ENCODE measurements at regions not wholly inside any gene's neighbourhood (a gene's known extent, or its start where the extent isn't known, plus 50 kb on each side); places are given as distances from the start of the nearest gene placed in this dataset.
A peak's percentile ranks its signal among the peaks of the same experiment; 100 is the strongest.
"Not testable (repeated sequence)": the region's sequence is repeated elsewhere in the genome, so short reads cannot be mapped to it uniquely, and the experiment has no call there.

- no peak overlapping the region for H3K4me3 ChIP-seq (ENCODE audit: low read depth, low read length)
- TF ChIP-seq MAX (IDR thresholded peaks at IDR 0.05; ENCODE audit: low read depth, low read length) (no peak), CTCF (IDR thresholded peaks at IDR 0.05; ENCODE audit: low read depth, low read length) (no peak), MYC (IDR thresholded peaks at IDR 0.05; ENCODE audit: low read depth, low read length) (no peak)
- DNase-seq (ENCODE audit: low read depth), result no peak
Observed at GRCh38 chrX:88024022-88024421, 506.4 kb downstream of the KLHL4 start.

GRCh38 chrX:88072339-88073030 is 554.9 kb downstream of the KLHL4 start:
- no peak for DNase-seq (ENCODE audit: low read depth)
- no peak for TF ChIP-seq POLR2A (IDR thresholded peaks at IDR 0.05; ENCODE audit: extremely low read depth, insufficient read length)
- no peak overlapping the region for H3K4me3 ChIP-seq (ENCODE audit: low read depth, low read length)

GRCh38 chrX:88101968-88102367 is 584.4 kb downstream of the KLHL4 start:
- no peak for DNase-seq (ENCODE audit: low read depth)
- no peak for TF ChIP-seq MYC (IDR thresholded peaks at IDR 0.05; ENCODE audit: low read depth, low read length)
- TF ChIP-seq CTCF (IDR thresholded peaks at IDR 0.05; ENCODE audit: low read depth, low read length), result no peak
- TF ChIP-seq MAX (IDR thresholded peaks at IDR 0.05; ENCODE audit: low read depth, low read length), result no peak
- no peak for TF ChIP-seq POLR2A (IDR thresholded peaks at IDR 0.05; ENCODE audit: extremely low read depth, insufficient read length)

GRCh38 chrX:88135735-88136134 is 611.3 kb upstream of the CPXCR1 start:
- no peak for TF ChIP-seq POLR2A (IDR thresholded peaks at IDR 0.05; ENCODE audit: extremely low read depth, insufficient read length)
- H3K4me3 ChIP-seq (ENCODE audit: low read depth, low read length), result no peak overlapping the region
- DNase-seq (ENCODE audit: low read depth), result peak; percentile 7

More at GRCh38 chrX:88101968-88102367, 584.4 kb downstream of the KLHL4 start:
- H3K4me3 ChIP-seq (ENCODE audit: low read depth, low read length), result no peak overlapping the region

GRCh38 chrX:88136328-88136727 is 610.7 kb upstream of the CPXCR1 start:
- TF ChIP-seq MYC (IDR thresholded peaks at IDR 0.05; ENCODE audit: low read depth, low read length), result no peak
- TF ChIP-seq POLR2A (IDR thresholded peaks at IDR 0.05; ENCODE audit: extremely low read depth, insufficient read length), result no peak
- TF ChIP-seq MAX (IDR thresholded peaks at IDR 0.05; ENCODE audit: low read depth, low read length), result no peak
- TF ChIP-seq CTCF (IDR thresholded peaks at IDR 0.05; ENCODE audit: low read depth, low read length), result no peak
- H3K4me3 ChIP-seq (ENCODE audit: low read depth, low read length), result no peak overlapping the region
- no peak for DNase-seq (ENCODE audit: low read depth)

GRCh38 chrX:88146577-88146976 is 600.4 kb upstream of the CPXCR1 start:
- no peak for TF ChIP-seq MYC (IDR thresholded peaks at IDR 0.05; ENCODE audit: low read depth, low read length)
- no peak for TF ChIP-seq CTCF (IDR thresholded peaks at IDR 0.05; ENCODE audit: low read depth, low read length)
- TF ChIP-seq POLR2A (IDR thresholded peaks at IDR 0.05; ENCODE audit: extremely low read depth, insufficient read length), result no peak
- TF ChIP-seq MAX (IDR thresholded peaks at IDR 0.05; ENCODE audit: low read depth, low read length), result no peak
- no peak overlapping the region for H3K4me3 ChIP-seq (ENCODE audit: low read depth, low read length)
- DNase-seq (ENCODE audit: low read depth), result no peak

- no peak overlapping the region for H3K4me3 ChIP-seq (ENCODE audit: low read depth, low read length)
- DNase-seq (ENCODE audit: low read depth), result no peak
- TF ChIP-seq CTCF (IDR thresholded peaks at IDR 0.05; ENCODE audit: low read depth, low read length) (no peak), POLR2A (IDR thresholded peaks at IDR 0.05; ENCODE audit: extremely low read depth, insufficient read length) (no peak), MAX (IDR thresholded peaks at IDR 0.05; ENCODE audit: low read depth, low read length) (no peak), MYC (IDR thresholded peaks at IDR 0.05; ENCODE audit: low read depth, low read length) (no peak)
Observed at GRCh38 chrX:88170553-88170952, 576.5 kb upstream of the CPXCR1 start.

GRCh38 chrX:88173932-88174440 is 573.0 kb upstream of the CPXCR1 start:
- DNase-seq (ENCODE audit: low read depth), result peak; percentile 2
- not testable (repeated sequence) for H3K4me3 ChIP-seq (ENCODE audit: low read depth, low read length)

Measured in NB4 (cell line).